ENCODE measurements at regions not wholly inside any gene's neighbourhood (a gene's known extent, or its start where the extent isn't known, plus 50 kb on each side); places are given as distances from the start of the nearest gene placed in this dataset.
"Not testable (repeated sequence)": the region's sequence is repeated elsewhere in the genome, so short reads cannot be mapped to it uniquely, and the experiment has no call there.

DNA sequence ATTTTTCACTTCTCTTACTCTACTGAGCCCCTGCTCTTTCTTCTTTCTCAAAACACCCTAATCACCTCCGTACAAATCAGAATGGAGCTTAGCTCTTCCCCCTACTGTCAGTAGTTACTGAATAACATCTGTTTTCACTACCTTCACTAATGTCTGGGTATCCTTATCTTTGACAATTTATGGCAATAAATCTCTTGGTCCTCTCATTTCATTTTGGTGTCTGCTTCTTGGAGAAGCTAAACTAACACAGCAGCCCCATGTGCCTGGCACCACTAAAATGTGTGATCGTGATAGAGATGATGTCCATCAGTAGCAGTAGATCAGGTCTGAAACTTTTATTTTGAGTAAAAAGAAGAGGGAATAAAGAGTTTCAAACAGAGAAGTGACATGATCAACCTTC, 496.5 kb downstream of the PID1 start:
- no peak for TF ChIP-seq POLR2A (IDR thresholded peaks at IDR 0.05)
- TF ChIP-seq, protein P1, sequence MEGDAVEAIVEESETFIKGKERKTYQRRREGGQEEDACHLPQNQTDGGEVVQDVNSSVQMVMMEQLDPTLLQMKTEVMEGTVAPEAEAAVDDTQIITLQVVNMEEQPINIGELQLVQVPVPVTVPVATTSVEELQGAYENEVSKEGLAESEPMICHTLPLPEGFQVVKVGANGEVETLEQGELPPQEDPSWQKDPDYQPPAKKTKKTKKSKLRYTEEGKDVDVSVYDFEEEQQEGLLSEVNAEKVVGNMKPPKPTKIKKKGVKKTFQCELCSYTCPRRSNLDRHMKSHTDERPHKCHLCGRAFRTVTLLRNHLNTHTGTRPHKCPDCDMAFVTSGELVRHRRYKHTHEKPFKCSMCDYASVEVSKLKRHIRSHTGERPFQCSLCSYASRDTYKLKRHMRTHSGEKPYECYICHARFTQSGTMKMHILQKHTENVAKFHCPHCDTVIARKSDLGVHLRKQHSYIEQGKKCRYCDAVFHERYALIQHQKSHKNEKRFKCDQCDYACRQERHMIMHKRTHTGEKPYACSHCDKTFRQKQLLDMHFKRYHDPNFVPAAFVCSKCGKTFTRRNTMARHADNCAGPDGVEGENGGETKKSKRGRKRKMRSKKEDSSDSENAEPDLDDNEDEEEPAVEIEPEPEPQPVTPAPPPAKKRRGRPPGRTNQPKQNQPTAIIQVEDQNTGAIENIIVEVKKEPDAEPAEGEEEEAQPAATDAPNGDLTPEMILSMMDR (IDR thresholded peaks at IDR 0.05): no peak
- TF ChIP-seq POLR2AphosphoS5 (IDR thresholded peaks at IDR 0.05): no peak
- Histone ChIP-seq H3K27ac (no peak overlapping the region), H3K4me3 (no peak overlapping the region), H3K4me1 (replicated peaks) (no peaks in the 10 kb centered on the region), H3K9me3 (no peaks in the 10 kb centered on the region), H3K36me3 (no peaks in the 10 kb centered on the region), H3K27me3 (replicated peaks; ENCODE audit: insufficient read depth) (no peaks in the 10 kb centered on the region)
- WGBS: 66% methylated on average over 2 of the region's 2 CpGs
- intact Hi-C loops (cut with DNase I): loop anchor here (5.0 kb wide), 1 partner anchor 498 kb away; the partner anchor contains the start of gene PID1
- no peak for DNase-seq (ENCODE audit: low spot score)

DNA sequence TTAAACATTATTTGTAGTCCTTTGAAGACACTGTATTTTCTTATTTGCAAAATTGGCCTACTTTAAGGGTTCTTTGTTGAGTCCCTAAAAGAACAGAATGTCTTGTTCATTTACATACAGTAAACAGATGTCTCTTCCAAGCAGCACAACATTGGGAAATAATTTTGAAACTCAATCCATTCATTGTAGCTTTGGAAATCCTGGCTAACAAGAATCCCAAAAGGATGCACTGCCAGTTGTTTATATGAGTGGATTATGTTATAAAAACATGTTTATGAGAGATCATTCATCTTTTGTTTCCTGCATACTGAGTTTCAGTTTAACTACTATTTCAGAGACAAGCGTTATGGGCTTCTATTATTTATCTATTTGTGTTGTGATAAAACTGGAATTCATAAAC, 499.3 kb downstream of the PID1 start:
- Histone ChIP-seq H3K9me3 (no peaks in the 10 kb centered on the region), H3K4me1 (replicated peaks) (no peaks in the 10 kb centered on the region), H3K4me3 (no peak overlapping the region), H3K27me3 (replicated peaks; ENCODE audit: insufficient read depth) (no peaks in the 10 kb centered on the region), H3K36me3 (no peaks in the 10 kb centered on the region), H3K27ac (peak overlapping the region in 1 of 2 donors; percentile 32)
- no peak for DNase-seq (ENCODE audit: low spot score)
- intact Hi-C loops (cut with DNase I): loop anchor here (5.0 kb wide), 1 partner anchor 501 kb away; the partner anchor contains the start of gene PID1
- TF ChIP-seq, protein P1 (IDR thresholded peaks at IDR 0.05): no peak
- no peak for TF ChIP-seq POLR2AphosphoS5 (IDR thresholded peaks at IDR 0.05)
- TF ChIP-seq POLR2A (IDR thresholded peaks at IDR 0.05): no peak
- 42% methylated on average over 1 of the region's 1 CpG for WGBS

DNA sequence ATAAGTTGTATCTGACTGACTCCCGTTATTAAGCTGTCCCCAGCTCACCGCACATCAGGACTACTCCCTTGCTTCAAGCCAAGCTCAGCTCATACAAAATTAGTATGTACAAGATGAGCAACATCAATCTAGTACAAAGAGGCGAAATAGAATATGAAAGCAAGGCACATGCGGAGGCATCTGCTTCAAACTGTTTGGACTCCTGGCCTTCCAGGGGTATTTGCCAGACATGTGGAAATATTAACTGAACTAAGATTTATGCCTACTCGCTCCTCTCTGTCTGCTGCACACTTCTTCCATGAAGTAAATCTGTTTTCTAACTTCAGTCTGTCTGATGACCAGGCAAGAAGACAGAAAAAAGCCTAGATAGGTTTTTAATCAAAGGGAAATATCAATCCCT, 499.8 kb downstream of the PID1 start:
- Histone ChIP-seq H3K27me3 (replicated peaks; ENCODE audit: insufficient read depth) (no peaks in the 10 kb centered on the region), H3K36me3 (no peaks in the 10 kb centered on the region), H3K4me1 (replicated peaks) (no peaks in the 10 kb centered on the region), H3K4me3 (no peak overlapping the region), H3K27ac (peak overlapping the region in 1 of 2 donors; percentile 4), H3K9me3 (no peaks in the 10 kb centered on the region)
- DNase-seq (ENCODE audit: low spot score): no peak
- intact Hi-C loops (cut with DNase I): loop anchor here (5.0 kb wide), 1 partner anchor 501 kb away; the partner anchor contains the start of gene PID1
- 68% methylated on average over 5 of the region's 5 CpGs for WGBS
- TF ChIP-seq POLR2AphosphoS5 (IDR thresholded peaks at IDR 0.05) (no peak), POLR2A (IDR thresholded peaks at IDR 0.05) (no peak)
- TF ChIP-seq, protein P1 (IDR thresholded peaks at IDR 0.05): no peak

GRCh38 chr2:228768818-228769217, 502.3 kb downstream of the PID1 start:
- 27% methylated on average over 1 of the region's 1 CpG for WGBS
- no peaks in the 10 kb centered on the region for H3K36me3 ChIP-seq
- H3K27ac ChIP-seq: peak overlapping the region in 1 of 2 donors; percentile 15
- H3K9me3 ChIP-seq: no peaks in the 10 kb centered on the region
- no peaks in the 10 kb centered on the region for H3K27me3 ChIP-seq (replicated peaks; ENCODE audit: insufficient read depth)
- intact Hi-C loops (cut with DNase I): no loop called here
- TF ChIP-seq POLR2A (IDR thresholded peaks at IDR 0.05): no peak
- TF ChIP-seq POLR2AphosphoS5 (IDR thresholded peaks at IDR 0.05): peak; percentile 23
- no peak for DNase-seq (ENCODE audit: low spot score)
- no peaks in the 10 kb centered on the region for H3K4me1 ChIP-seq (replicated peaks)
- H3K4me3 ChIP-seq: no peak overlapping the region

DNA sequence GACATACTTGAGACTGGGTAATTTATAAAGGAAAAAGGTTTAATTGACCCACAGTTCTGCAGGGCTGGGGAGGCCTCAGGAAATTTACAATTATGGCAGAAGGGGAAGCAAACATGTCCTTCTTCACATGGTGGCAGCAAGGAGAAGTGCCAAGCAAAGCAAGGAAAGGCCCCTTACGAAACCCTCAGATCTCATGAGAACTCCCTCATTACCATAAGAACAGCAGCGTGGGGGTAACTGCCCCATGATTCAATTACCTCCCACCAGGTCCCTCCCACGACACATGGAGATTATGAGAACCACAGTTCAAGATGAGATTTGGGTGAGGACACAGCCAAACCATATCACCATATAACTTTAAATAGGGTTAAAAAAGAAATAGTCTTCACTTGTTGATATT, 502.9 kb downstream of the PID1 start:
- intact Hi-C loops (cut with DNase I); H3K4me3 ChIP-seq; H3K27ac ChIP-seq; H3K9me3 ChIP-seq; H3K27me3 ChIP-seq (replicated peaks; ENCODE audit: insufficient read depth); H3K4me1 ChIP-seq (replicated peaks); H3K36me3 ChIP-seq; DNase-seq (ENCODE audit: low spot score): not testable (repeated sequence)
- WGBS: 68% methylated on average over 3 of the region's 3 CpGs

DNA sequence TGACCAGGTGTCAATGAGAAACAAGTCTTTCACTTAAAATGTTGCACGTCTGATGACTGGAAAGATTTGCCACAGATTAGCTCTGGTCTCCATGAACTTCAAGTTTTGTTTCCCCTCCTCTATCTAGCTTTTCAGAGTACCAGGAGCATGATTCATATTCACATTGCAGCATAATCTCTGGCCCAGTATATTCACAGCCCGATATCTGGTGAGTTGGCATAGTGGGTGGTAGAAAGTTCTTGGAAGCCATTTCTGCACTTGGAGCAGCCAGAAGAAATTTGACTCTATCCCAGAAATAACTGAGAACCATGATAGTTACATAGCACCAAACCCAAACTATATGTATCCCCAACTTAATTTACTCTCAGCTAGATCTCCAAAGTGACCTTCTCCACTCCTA, 503.9 kb downstream of the PID1 start:
- TF ChIP-seq POLR2AphosphoS5 (IDR thresholded peaks at IDR 0.05) (no peak), POLR2A (IDR thresholded peaks at IDR 0.05) (no peak)
- TF ChIP-seq, protein P1 (IDR thresholded peaks at IDR 0.05): no peak

More for the DNA sequence above, 503.9 kb downstream of the PID1 start:
- H3K27me3 ChIP-seq (replicated peaks; ENCODE audit: insufficient read depth): no peaks in the 10 kb centered on the region
- no peak overlapping the region for H3K27ac ChIP-seq
- intact Hi-C loops (cut with DNase I): no loop called here
- H3K9me3 ChIP-seq: no peaks in the 10 kb centered on the region
- no peak overlapping the region for H3K4me3 ChIP-seq
- no peaks in the 10 kb centered on the region for H3K4me1 ChIP-seq (replicated peaks)
- H3K36me3 ChIP-seq: no peaks in the 10 kb centered on the region
- no peak for DNase-seq (ENCODE audit: low spot score)
- 79% methylated on average over 2 of the region's 2 CpGs for WGBS
